GM21423 (cell line): ENCODE measurements at regions not wholly inside any gene's neighbourhood (a gene's known extent, or its start where the extent isn't known, plus 50 kb on each side); places are given as distances from the start of the nearest gene placed in this dataset.

Experiments used
- ATAC-seq: cut with Tn5 transposase; IDR thresholded peaks from one replicate; pipeline ENCODE4 v1.9.1; 2021; ENCODE audit warnings: mild to moderate bottlenecking, moderate library complexity; ENCODE audit not compliant: unreplicated experiment

DNA sequence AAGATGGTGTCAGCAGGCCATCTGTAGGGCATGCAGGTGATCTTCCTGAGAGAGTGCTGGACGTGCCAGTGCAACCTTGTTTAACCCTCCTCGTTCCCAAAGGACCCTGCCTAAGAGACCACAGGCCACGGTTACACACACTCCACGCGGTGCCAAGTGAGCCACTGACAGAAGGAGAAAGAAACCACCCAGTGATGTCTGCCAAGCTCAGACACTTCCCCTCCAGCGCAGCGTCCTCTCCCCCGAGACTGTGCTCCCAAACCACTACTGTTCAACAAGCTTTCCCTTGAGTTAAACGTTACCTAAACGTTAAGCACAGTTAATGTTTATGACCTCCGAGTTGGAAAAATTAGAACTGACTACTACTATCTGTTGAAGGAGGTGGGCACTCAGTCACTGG lies 119.1 kb upstream of the NCK2 start:
- ATAC-seq: no peak

DNA sequence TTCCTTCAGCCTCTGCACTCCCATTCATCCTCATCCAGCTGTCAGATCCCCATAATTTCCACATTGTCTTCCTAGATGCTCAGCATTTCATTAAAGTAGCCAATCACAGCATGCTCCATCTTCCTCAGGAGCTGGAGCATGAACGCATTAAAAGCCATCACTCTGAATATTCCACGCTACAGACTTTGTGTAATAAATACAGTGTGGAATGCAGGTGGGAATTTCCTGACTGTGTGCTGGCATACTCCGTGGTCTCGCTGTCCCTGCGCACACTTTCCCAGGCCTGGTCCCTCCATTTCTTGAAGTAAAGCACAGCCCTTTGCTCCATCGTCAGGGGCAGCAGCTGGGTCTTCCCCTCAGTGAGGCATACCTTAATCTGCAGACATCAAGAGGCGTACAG lies 123.7 kb upstream of the NCK2 start:
- ATAC-seq: no peak

DNA sequence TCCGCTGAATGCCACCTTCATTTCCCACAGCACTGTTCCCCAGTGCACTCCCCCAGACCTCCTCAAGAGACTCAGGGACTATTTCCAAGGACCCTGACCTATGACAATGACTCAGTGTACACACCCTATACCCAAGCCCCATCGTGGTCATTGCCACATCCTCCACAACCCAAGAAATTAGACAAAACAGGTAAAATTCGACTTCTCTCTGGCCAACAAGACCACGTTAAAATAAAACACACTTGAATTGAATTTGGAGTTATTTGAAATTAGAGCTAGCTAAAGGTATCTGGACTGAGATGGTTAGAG lies 126.4 kb upstream of the NCK2 start:
- ATAC-seq: no peak

- ATAC-seq: no peak
Measured at GRCh38 chr2:105617631-105618350, 126.9 kb upstream of the NCK2 start.

- no peak for ATAC-seq
Measured at GRCh38 chr2:105615305-105615704, 129.4 kb upstream of the NCK2 start.

- no peak for ATAC-seq
Measured at GRCh38 chr2:105611811-105612424, 132.8 kb upstream of the NCK2 start.

DNA sequence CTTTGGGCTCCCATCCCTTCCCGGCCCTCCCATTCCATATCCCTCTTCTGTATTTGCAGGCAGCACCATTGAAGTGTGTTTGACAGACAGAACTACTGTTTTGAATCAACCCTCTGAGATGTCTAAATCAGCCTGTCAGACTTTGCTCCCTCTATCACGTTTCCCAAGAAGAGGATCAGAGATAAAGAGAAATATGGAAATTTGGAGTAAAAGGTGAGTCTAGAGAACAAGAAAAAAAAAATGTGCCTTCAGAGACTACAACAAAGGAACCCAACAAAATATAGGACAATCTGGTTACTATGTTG lies 133.4 kb upstream of the NCK2 start:
- no peak for ATAC-seq

DNA sequence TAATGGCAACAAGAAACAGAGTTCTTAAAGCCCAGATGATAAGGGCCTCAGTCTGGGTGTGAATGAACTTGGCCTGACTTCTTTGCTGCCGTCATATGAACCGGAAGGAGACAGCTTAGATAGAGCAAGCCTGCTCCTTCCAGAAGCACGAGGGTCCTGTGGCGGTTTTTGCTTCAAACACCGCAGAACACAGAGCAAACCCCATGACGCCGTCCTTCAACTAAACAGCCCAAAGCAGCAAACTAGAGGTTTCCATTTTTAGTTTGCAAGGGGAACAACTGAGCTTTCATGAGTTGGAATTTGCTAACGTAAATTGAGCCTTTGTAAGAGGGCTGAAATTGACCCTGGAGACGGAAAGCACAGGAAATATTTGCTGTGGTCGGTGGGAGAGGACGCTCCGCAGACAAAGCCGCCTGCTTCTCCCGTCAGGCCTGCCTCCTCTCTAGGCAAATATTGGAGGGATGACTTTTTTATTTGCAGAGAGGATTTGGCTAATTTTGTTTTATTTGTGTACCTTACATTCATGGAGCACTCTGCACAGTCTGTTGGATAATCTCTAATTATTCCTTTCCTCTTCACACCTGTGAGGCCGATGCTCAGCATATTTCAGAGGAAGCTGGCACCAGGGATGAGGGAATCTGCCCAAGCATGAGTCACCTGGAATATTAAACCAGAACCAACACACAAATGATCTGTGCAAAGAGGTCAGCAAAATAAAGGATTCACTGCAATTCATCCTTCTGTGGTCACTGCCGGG lies 134.0 kb upstream of the NCK2 start:
- ATAC-seq: no peak

GRCh38 chr2:105609746-105610402 lies 134.8 kb upstream of the NCK2 start:
- ATAC-seq: no peak

DNA sequence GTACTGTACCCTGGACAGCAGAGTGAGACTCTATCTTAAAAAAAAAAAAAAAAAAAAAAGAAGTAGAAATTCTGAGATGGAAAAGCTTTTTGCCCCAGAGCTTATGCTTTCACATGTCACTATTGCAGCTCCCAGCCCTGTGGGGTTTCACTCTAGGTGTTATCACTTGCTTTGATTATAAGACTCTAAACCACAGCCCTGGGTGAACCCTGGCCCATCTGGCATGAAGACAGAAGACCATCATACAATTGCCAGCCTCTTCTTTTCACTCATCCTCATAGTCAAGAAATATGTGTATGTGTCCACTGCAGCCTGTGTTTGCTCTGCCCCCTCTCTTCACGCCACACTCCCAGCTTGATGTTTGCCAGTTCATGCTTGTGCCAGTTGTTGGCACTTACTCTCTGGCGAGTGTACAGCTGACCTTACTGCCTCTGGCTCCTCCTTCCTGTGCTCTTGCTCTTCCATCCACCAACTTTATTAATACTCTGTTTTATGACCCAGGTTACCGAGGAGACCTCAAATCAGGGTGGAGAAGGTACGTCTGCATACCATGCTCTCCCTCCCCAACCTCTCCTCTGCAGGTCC lies 136.7 kb upstream of the NCK2 start:
- no peak for ATAC-seq

DNA sequence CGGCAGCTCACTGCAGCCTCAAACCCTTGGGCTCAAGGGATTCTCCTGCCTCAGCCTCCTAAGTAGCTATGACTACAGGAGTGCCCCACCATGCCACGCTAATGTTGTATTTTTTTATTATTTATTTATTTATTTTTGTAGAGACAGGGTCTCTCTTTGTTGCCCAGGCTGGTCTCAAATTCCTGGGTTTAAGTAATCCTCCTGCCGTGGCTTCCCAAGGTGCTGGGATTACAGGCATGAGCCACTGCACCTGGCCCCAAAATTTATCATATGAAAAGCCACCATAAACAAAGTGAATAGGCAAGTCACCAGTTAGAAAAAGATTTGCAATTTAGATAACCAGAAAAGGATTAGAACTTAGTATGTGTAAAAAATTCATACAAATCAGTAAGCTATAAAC lies 138.6 kb upstream of the NCK2 start:
- no peak for ATAC-seq

DNA sequence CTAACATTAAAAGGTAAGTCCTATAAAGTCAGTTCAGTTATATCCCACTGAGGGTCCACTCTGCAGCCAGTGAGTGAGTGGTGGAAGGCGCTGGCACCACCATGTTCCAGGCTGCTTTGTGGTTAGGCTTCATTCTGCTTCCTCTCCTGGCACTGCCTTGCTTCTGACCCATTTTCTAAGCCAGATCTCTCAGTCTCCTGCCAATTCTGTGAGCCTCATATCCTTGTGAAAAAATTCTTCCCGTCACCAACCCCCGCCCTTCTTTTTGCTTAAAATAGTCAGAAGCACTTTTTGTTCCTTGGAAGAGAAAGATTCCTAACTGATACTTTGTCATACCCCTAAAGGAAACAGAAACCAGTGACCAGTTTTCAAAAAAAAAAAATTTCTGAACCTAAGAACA lies 139.8 kb upstream of the NCK2 start:
- no peak for ATAC-seq

DNA sequence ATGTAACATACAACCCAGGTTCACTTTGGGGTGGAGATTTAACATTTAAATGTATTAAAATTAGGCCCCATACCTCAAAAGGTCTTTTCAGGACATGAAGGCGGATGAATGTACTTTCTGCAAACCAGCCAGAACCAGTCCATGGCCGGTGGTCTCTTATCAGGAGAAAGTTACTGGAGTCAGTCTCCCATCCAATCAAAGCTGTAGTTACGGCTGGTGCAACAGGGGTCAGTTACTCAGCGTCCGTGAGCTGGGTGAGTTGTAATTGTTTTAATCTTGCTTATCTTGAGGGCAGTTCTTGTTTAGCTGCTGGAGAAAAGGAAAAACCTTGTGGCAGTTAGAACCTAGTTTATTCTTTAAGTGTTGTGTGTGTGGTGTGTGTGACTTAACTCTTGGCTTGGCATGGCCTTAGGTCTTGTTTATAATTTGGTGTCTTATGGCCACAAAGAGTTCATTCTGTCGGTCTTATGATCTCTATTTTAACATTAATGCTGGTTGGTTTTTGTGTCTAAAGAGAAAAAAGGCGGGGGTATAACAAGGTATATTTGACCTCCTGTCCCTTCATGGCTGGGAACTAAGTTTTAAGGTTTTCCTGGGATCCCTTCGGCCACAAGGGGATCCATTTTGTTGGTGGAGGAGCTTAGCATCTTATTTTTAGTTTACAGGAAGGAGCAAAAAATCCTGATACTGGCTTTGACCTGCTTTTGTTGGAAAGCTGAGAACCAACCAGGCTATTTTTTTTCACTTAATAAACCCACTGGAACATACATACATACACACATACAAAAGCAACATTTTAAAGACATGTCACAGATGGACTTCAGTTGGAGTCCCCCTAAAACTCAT lies 143.5 kb upstream of the NCK2 start:
- ATAC-seq: no peak

- ATAC-seq: no peak
Measured at GRCh38 chr2:105600602-105600948, 144.1 kb upstream of the NCK2 start.

DNA sequence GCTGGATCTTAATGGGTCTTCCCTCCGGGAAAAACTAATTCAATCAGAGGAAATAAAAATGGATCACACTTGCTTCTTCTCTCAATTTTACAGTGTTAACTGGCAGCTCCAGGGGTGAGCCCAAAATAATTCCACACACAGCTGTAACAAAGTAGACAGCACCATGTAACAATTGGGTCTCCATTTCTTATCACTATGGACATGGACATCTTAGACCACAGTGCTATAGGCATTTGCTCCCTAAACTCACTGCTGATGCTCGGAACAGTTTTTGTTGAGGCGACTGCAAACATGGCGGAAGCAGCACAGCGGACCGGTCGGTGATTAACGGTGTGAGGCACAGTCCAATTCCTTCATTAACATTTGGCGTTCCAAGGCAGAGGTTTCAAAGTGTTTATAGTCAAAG lies 144.7 kb upstream of the NCK2 start:
- ATAC-seq: no peak

- ATAC-seq: no peak
Measured at GRCh38 chr2:105598829-105599698, 145.6 kb upstream of the NCK2 start.

GRCh38 chr2:105597806-105598803 lies 146.6 kb upstream of the NCK2 start:
- ATAC-seq: no peak

DNA sequence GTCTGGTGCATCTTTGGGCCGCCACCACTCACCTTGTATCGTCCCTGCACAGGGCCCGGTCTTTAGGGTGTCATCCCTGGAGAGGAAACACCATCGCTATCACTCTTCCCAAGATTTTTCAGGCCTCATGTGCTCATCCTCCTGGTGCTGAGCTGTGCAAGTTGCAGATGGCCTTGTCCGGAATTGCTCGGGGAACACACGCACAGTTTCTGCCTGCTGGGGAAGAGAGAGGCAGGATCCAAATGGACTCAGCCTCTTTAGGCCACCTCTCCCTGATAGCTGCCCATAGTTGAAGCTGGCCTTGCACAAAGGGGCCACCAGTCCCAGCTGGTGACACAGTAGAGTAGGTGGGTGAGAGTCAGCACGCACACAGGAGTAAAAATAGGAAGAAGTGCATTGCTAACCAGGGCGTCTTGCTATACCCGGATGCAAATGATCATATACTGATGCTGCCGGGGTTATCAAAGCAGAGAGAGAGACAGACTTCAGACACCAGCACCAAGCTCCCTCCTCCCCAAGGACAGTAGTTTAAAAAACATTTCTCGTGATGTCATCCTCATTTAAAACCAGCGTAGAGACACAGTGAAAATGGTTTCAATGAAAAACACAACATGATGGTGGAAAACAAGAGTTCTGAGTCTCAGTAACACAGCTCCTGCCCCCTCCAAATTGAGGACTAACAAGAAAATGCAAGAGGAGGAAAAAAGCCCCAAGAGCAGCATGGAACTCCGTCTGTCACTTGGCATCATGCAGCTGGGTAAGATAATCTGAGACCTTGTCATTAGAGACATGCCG lies 147.5 kb upstream of the NCK2 start:
- no peak for ATAC-seq
